Mammary epithelial cell (primary cell): ENCODE measurements at regions not wholly inside any gene's neighbourhood (a gene's known extent, or its start where the extent isn't known, plus 50 kb on each side); places are given as distances from the start of the nearest gene placed in this dataset.

Source experiments
- EZH2 ChIP-seq: IDR thresholded peaks from 2 replicates; pipeline ENCODE4 v1.6.1; 2012; ENCODE audit warnings: low read length, inconsistent platforms, borderline replicate concordance
- TF ChIP-seq, protein P1 (sequence below), 2 donors: IDR thresholded peaks in 1 of 2; conservative IDR thresholded peaks in 1 of 2; 2 replicates each; pipeline ENCODE4 v1.5.1; 2011 to 2012; ENCODE audit warnings: inconsistent platforms in 2 of 2, low read length in 2 of 2, mild to moderate bottlenecking in 2 of 2, control low read depth in 1 of 2, low read depth in 1 of 2; ENCODE audit not compliant: insufficient read depth in 1 of 2; ENCODE audit errors: extremely low read depth in 1 of 2

DNA sequence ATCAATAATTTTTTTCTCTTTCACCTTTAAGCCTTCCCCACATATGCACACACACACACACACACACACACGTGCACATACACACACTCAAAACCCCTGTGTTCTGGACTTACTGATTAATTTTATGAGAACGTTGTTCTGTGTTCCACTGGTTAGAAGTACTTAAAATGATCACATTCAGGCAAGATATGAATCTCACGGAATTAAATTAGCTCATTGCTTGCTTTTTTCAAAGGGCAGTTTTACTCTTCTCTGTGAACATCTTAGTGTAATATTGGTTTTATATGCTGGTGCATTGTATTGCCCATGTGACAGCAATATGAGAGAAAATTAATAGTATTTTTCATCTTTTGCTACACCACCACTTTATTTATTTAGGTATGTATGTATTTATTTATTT, 377.3 kb upstream of the RBFOX1 start:
- TF ChIP-seq, protein P1, sequence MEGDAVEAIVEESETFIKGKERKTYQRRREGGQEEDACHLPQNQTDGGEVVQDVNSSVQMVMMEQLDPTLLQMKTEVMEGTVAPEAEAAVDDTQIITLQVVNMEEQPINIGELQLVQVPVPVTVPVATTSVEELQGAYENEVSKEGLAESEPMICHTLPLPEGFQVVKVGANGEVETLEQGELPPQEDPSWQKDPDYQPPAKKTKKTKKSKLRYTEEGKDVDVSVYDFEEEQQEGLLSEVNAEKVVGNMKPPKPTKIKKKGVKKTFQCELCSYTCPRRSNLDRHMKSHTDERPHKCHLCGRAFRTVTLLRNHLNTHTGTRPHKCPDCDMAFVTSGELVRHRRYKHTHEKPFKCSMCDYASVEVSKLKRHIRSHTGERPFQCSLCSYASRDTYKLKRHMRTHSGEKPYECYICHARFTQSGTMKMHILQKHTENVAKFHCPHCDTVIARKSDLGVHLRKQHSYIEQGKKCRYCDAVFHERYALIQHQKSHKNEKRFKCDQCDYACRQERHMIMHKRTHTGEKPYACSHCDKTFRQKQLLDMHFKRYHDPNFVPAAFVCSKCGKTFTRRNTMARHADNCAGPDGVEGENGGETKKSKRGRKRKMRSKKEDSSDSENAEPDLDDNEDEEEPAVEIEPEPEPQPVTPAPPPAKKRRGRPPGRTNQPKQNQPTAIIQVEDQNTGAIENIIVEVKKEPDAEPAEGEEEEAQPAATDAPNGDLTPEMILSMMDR (conservative IDR thresholded peaks at IDR 0.05 in 1 of 2, IDR thresholded peaks at IDR 0.05 in 1 of 2; ENCODE audit: extremely low read depth in 1 of 2, insufficient read depth in 1 of 2, low read depth in 1 of 2, low read length in 2 of 2): no peak
- no peak for TF ChIP-seq EZH2
